ENCODE measurements at regions not wholly inside any gene's neighbourhood (a gene's known extent, or its start where the extent isn't known, plus 50 kb on each side); places are given as distances from the start of the nearest gene placed in this dataset.

GRCh38 chrX:104432321-104432720 lies 133.7 kb upstream of the IL1RAPL2 start:
- Histone ChIP-seq H3K9ac (replicated peaks in 1 of 4; ENCODE audit: extremely low read depth in 1 of 4, low read depth in 3 of 4, low read length in 3 of 4) (no peak overlapping the region), H3K23ac (ENCODE audit: insufficient read length) (no peak overlapping the region), H3K27ac (ENCODE audit: low read depth, low read length) (no peak overlapping the region), H3K14ac (ENCODE audit: insufficient read length) (no peak overlapping the region), H3K18ac (ENCODE audit: extremely low read depth, low read length) (no peak overlapping the region), H3K23me2 (ENCODE audit: low read depth, low read length) (no peaks in the 10 kb centered on the region), H2BK5ac (ENCODE audit: low read depth, low read length) (no peak overlapping the region), H3K4ac (replicated peaks; ENCODE audit: insufficient read length, low read depth, low read length) (no peak overlapping the region), H3K79me2 (ENCODE audit: control insufficient read depth in 1 of 2, insufficient read depth in 2 of 2, low read length in 2 of 2) (no peaks in the 10 kb centered on the region), H3K79me1 (ENCODE audit: low read depth, low read length) (no peaks in the 10 kb centered on the region), H4K8ac (ENCODE audit: extremely low read depth, insufficient read depth, low read length) (no peak overlapping the region), H2AK5ac (ENCODE audit: low read depth, low read length) (no peak overlapping the region), H2BK20ac (ENCODE audit: low read length) (no peak overlapping the region), H2BK120ac (replicated peaks; ENCODE audit: low read depth, low read length) (no peak overlapping the region), H3K36me3 (ENCODE audit: control insufficient read depth in 2 of 4, insufficient read depth in 4 of 4, low read length in 3 of 4) (no peaks in the 10 kb centered on the region), H4K20me1 (replicated peaks in 1 of 2; ENCODE audit: control insufficient read depth in 1 of 2, insufficient read depth in 2 of 2, low read length in 2 of 2) (no peaks in the 10 kb centered on the region), H3K4me1 (replicated peaks in 1 of 4; ENCODE audit: control insufficient read depth in 3 of 4, insufficient read depth in 4 of 4, low read length in 3 of 4) (no peaks in the 10 kb centered on the region), H3K56ac (replicated peaks; ENCODE audit: insufficient read length, low read depth, low read length) (no peak overlapping the region), H2BK15ac (ENCODE audit: low read length) (no peak overlapping the region), H3K9me3 (ENCODE audit: insufficient read depth in 2 of 2, low read depth in 1 of 2, low read length in 1 of 2) (no peaks in the 10 kb centered on the region), H4K5ac (ENCODE audit: insufficient read length, low read depth, low read length) (no peak overlapping the region), H3K27me3 (replicated peaks in 1 of 4; ENCODE audit: control insufficient read depth in 3 of 4, extremely low read depth in 1 of 4, insufficient read depth in 3 of 4, low read length in 3 of 4) (no peaks in the 10 kb centered on the region), H3K4me3 (ENCODE audit: extremely low read depth in 1 of 4, insufficient read depth in 2 of 4, low read depth in 3 of 4, low read length in 4 of 4) (no peak overlapping the region), H2BK12ac (ENCODE audit: low read depth, low read length) (no peak overlapping the region), H3K4me2 (ENCODE audit: insufficient read depth in 1 of 2, low read depth in 2 of 2, low read length in 2 of 2) (no peak overlapping the region), H2AFZ (ENCODE audit: low read length) (no peak overlapping the region), H4K91ac (replicated peaks; ENCODE audit: insufficient read length, low read length) (no peak overlapping the region)
- ChIA-PET CTCF (ENCODE audit: partially characterized antibody) (no interaction called here), POLR2A (ENCODE audit: partially characterized antibody) (no interaction called here)
- TF ChIP-seq PHF8 (conservative IDR thresholded peaks at IDR 0.05; ENCODE audit: low read depth, low read length): no peak
- no peak for TF ChIP-seq ZNF274 (IDR thresholded peaks at IDR 0.05; ENCODE audit: borderline replicate concordance, extremely low read depth, low read length)
- no peak for TF ChIP-seq FOSL1 (IDR thresholded peaks at IDR 0.05; ENCODE audit: insufficient read depth, low read depth, low read length)
- TF ChIP-seq EP300 (IDR thresholded peaks at IDR 0.05; ENCODE audit: borderline replicate concordance in 1 of 2, low read depth in 2 of 2, low read length in 2 of 2): no peak
- no peak for TF ChIP-seq GTF2F1 (IDR thresholded peaks at IDR 0.05; ENCODE audit: borderline replicate concordance, low read depth, low read length)
- TF ChIP-seq CBX8 (IDR thresholded peaks at IDR 0.05; ENCODE audit: borderline replicate concordance, low read depth, low read length): no peak
- TF ChIP-seq KDM5A (IDR thresholded peaks at IDR 0.05; ENCODE audit: low read length): no peak
- no peak for TF ChIP-seq TEAD4 (IDR thresholded peaks at IDR 0.05; ENCODE audit: low read depth, low read length)
- TF ChIP-seq SP1 (IDR thresholded peaks at IDR 0.05; ENCODE audit: low read depth, low read length): no peak
- TF ChIP-seq RBBP5 (IDR thresholded peaks at IDR 0.05; ENCODE audit: borderline replicate concordance, low read depth, low read length): no peak
- DNase-seq (ENCODE audit: low read depth in 1 of 2, low spot score in 2 of 2) (no peak), FAIRE-seq (no peak)
- WGBS, 2 experiments (ENCODE audit: extremely low coverage in 1 of 2, insufficient coverage in 1 of 2, insufficient read length in 1 of 2, insufficient replicate concordance in 2 of 2, low coverage in 1 of 2, low lambda C conversion rate in 2 of 2, missing lambda C conversion rate in 1 of 2): 88% methylated on average over 3 of the region's 3 CpGs; no CpG with 5 or more reads in 1 of the 2 experiments

Data from H1 (cell line).